HFF-Myc (cell line): ENCODE measurements at regions not wholly inside any gene's neighbourhood (a gene's known extent, or its start where the extent isn't known, plus 50 kb on each side); places are given as distances from the start of the nearest gene placed in this dataset.

Experiments used
- DNase-seq: peaks from one replicate; pipeline ENCODE4 v3.0.0-alpha.2; 2011; ENCODE audit warnings: low read depth; ENCODE audit errors: extremely low read depth
- H3K4me3 ChIP-seq: replicated peaks from 2 replicates; pipeline ENCODE4 v1.5.1; 2011; ENCODE audit warnings: low read depth, mild to moderate bottlenecking, control low read depth, low read length
- CTCF ChIP-seq: IDR thresholded peaks from 2 replicates; pipeline ENCODE4 v1.5.1; 2012; ENCODE audit warnings: mild to moderate bottlenecking, low read depth, low read length, control low read depth; ENCODE audit errors: missing control alignments

GRCh38 chr2:20526708-20527107 is 79.8 kb downstream of the RHOB start:
- H3K4me3 ChIP-seq: no peak overlapping the region
- DNase-seq: no peak

GRCh38 chr2:20528713-20529112 is 81.8 kb downstream of the RHOB start:
- TF ChIP-seq CTCF: no peak
- H3K4me3 ChIP-seq: no peak overlapping the region
- DNase-seq: no peak

More at GRCh38 chr2:20526708-20527107, 79.8 kb downstream of the RHOB start:
- no peak for TF ChIP-seq CTCF

GRCh38 chr2:20530520-20530919 is 83.6 kb downstream of the RHOB start:
- no peak overlapping the region for H3K4me3 ChIP-seq
- DNase-seq: no peak
- no peak for TF ChIP-seq CTCF

GRCh38 chr2:20531633-20532262 is 84.9 kb downstream of the RHOB start:
- no peak for DNase-seq
- TF ChIP-seq CTCF: no peak

GRCh38 chr2:20532634-20533437 is 86.0 kb downstream of the RHOB start:
- DNase-seq: no peak
- TF ChIP-seq CTCF: no peak
- no peak overlapping the region for H3K4me3 ChIP-seq

More at GRCh38 chr2:20531633-20532262, 84.9 kb downstream of the RHOB start:
- no peak overlapping the region for H3K4me3 ChIP-seq

GRCh38 chr2:20533993-20534622 is 87.2 kb downstream of the RHOB start:
- no peak for TF ChIP-seq CTCF

More at GRCh38 chr2:20533993-20534622, 87.2 kb downstream of the RHOB start:
- no peak overlapping the region for H3K4me3 ChIP-seq
- DNase-seq: no peak
